HEK293 (cell line): ENCODE measurements at regions not wholly inside any gene's neighbourhood (a gene's known extent, or its start where the extent isn't known, plus 50 kb on each side); places are given as distances from the start of the nearest gene placed in this dataset.

Source experiments
- CTCF ChIA-PET: fragments of 350-600 bp; formaldehyde crosslinking; extraction: SDS; loops from one replicate; lab custom pipeline; 2021; ENCODE audit warnings: antibody characterized with exemption; lab: Yijun Ruan, JAX
- POLR2A ChIA-PET: fragments of 300-600 bp; formaldehyde crosslinking; extraction: SDS; loops from one replicate; lab custom pipeline; 2020; ENCODE audit warnings: antibody characterized with exemption, inconsistent platforms; lab: Yijun Ruan, JAX
- H3K27ac ChIP-seq: fragments of 200-500 bp; sonication (Bioruptor generic); 2 replicates; pipeline ENCODE4 v1.5.1; 2014; ENCODE audit warnings: low read depth, low read length, control low read depth, inconsistent platforms; ENCODE audit errors: extremely low read depth
- H3K36me3 ChIP-seq, 2 experiments: fragments of 200-500 bp in 1 of 2; sonication (Bioruptor generic) in 1 of 2; 1 replicate in 1 of 2; 2 replicates in 1 of 2; pipeline ENCODE4 v1.5.1; 2014 to 2017; ENCODE audit warnings: inconsistent platforms in 2 of 2, low read length in 2 of 2; ENCODE audit not compliant: control insufficient read depth in 2 of 2, insufficient read depth in 1 of 2
- H3K4me1 ChIP-seq: fragments of 200-500 bp; sonication (Bioruptor generic); 2 replicates; pipeline ENCODE4 v1.5.1; 2014; ENCODE audit warnings: mild to moderate bottlenecking, low read length, inconsistent platforms; ENCODE audit not compliant: control insufficient read depth, insufficient read depth
- H3K4me3 ChIP-seq: 2 replicates; pipeline ENCODE4 v1.5.1; 2011; ENCODE audit warnings: low read depth, mild to moderate bottlenecking, control low read depth, low read length, moderate library complexity
- H3K9me3 ChIP-seq: fragments of 200-500 bp; sonication (Bioruptor generic); 2 replicates; pipeline ENCODE4 v1.5.1; 2014; ENCODE audit warnings: low read depth, low read length, inconsistent platforms; ENCODE audit not compliant: control insufficient read depth, insufficient read depth
- GLI2 ChIP-seq: fragments of 450-650 bp; formaldehyde crosslinking; IDR thresholded peaks from 2 replicates; pipeline ENCODE4; 2017; ENCODE audit warnings: missing biosample characterization, missing genetic modification characterization, low read depth, borderline replicate concordance
- KLF7 ChIP-seq: fragments of 450-650 bp; formaldehyde crosslinking; IDR thresholded peaks from 2 replicates; pipeline ENCODE4 v1.5.1; 2016; ENCODE audit warnings: missing biosample characterization, missing genetic modification characterization, borderline replicate concordance
- REST ChIP-seq: fragments of 450-650 bp; formaldehyde crosslinking; IDR thresholded peaks from 2 replicates; pipeline ENCODE4 v1.5.1; 2016; ENCODE audit warnings: missing biosample characterization, missing genetic modification characterization
- SP2 ChIP-seq: fragments of 450-650 bp; formaldehyde crosslinking; IDR thresholded peaks from 2 replicates; pipeline ENCODE4 v1.5.1; 2016; ENCODE audit warnings: missing biosample characterization, missing genetic modification characterization
- SP3 ChIP-seq: fragments of 450-650 bp; formaldehyde crosslinking; IDR thresholded peaks from 2 replicates; pipeline ENCODE4 v1.5.1; 2016; ENCODE audit warnings: missing biosample characterization, missing genetic modification characterization
- ZBTB11 ChIP-seq: fragments of 450-650 bp; formaldehyde crosslinking; conservative IDR thresholded peaks from 2 replicates; pipeline ENCODE4 v1.5.1; 2016; ENCODE audit warnings: low read depth, missing biosample characterization, missing genetic modification characterization
- ZBTB21 ChIP-seq: fragments of 450-650 bp; formaldehyde crosslinking; IDR thresholded peaks from 2 replicates; pipeline ENCODE4 v1.5.1; 2017; ENCODE audit warnings: missing biosample characterization, missing genetic modification characterization
- ZBTB8A ChIP-seq: fragments of 450-650 bp; formaldehyde crosslinking; IDR thresholded peaks from 2 replicates; pipeline ENCODE4 v1.5.1; 2016; ENCODE audit warnings: missing biosample characterization, missing genetic modification characterization
- ZNF140 ChIP-seq: fragments of 450-650 bp; formaldehyde crosslinking; IDR thresholded peaks from 2 replicates; pipeline ENCODE4 v1.5.1; 2016; ENCODE audit warnings: missing biosample characterization, missing genetic modification characterization
- ZNF2 ChIP-seq: fragments of 450-650 bp; formaldehyde crosslinking; IDR thresholded peaks from 2 replicates; pipeline ENCODE4 v1.5.1; 2016; ENCODE audit warnings: missing biosample characterization, missing genetic modification characterization
- ZNF274 ChIP-seq, 2 experiments: fragments of 200-500 bp in 1 of 2; fragments of 450-650 bp in 1 of 2; sonication (Bioruptor generic) in 1 of 2; formaldehyde crosslinking in 1 of 2; IDR thresholded peaks; 2 replicates each; pipeline versions ENCODE4 v1.5.1 to v1.6.1; 2014 to 2016; ENCODE audit warnings: borderline replicate concordance in 1 of 2, inconsistent platforms in 1 of 2, low read length in 1 of 2, missing biosample characterization in 1 of 2, missing genetic modification characterization in 1 of 2
- ZNF292 ChIP-seq: fragments of 450-650 bp; formaldehyde crosslinking; IDR thresholded peaks from 2 replicates; pipeline ENCODE4 v1.5.1; 2016; ENCODE audit warnings: low read depth, missing biosample characterization, missing genetic modification characterization, borderline replicate concordance
- ZNF324 ChIP-seq: fragments of 450-650 bp; formaldehyde crosslinking; IDR thresholded peaks from 2 replicates; pipeline ENCODE4 v1.5.1; 2016; ENCODE audit warnings: missing biosample characterization, missing genetic modification characterization
- ZNF394 ChIP-seq: fragments of 450-650 bp; formaldehyde crosslinking; IDR thresholded peaks from 2 replicates; pipeline ENCODE4 v1.5.1; 2016; ENCODE audit warnings: missing biosample characterization, missing genetic modification characterization, mild to moderate bottlenecking, moderate library complexity, borderline replicate concordance
- ZNF426 ChIP-seq: fragments of 450-650 bp; formaldehyde crosslinking; IDR thresholded peaks from 2 replicates; pipeline ENCODE4 v1.5.1; 2017; ENCODE audit warnings: missing biosample characterization, missing genetic modification characterization, mild to moderate bottlenecking, inconsistent platforms, moderate library complexity
- ZNF433 ChIP-seq: fragments of 450-650 bp; formaldehyde crosslinking; IDR thresholded peaks from 2 replicates; pipeline ENCODE4 v1.5.1; 2016; ENCODE audit warnings: missing biosample characterization, missing genetic modification characterization, low read depth
- ZNF501 ChIP-seq: fragments of 450-650 bp; formaldehyde crosslinking; IDR thresholded peaks from 2 replicates; pipeline ENCODE4 v1.5.1; 2016; ENCODE audit warnings: missing biosample characterization, missing genetic modification characterization
- ZNF510 ChIP-seq: fragments of 450-650 bp; formaldehyde crosslinking; IDR thresholded peaks from 2 replicates; pipeline ENCODE4 v1.5.1; 2018; ENCODE audit warnings: mild to moderate bottlenecking, missing genetic modification characterization, missing biosample characterization; ENCODE audit not compliant: insufficient replicate concordance
- ZNF558 ChIP-seq: fragments of 450-650 bp; formaldehyde crosslinking; IDR thresholded peaks from 2 replicates; pipeline ENCODE4 v1.5.1; 2016; ENCODE audit warnings: missing biosample characterization, missing genetic modification characterization
- ZNF623 ChIP-seq: fragments of 450-650 bp; formaldehyde crosslinking; IDR thresholded peaks from 2 replicates; pipeline ENCODE4 v1.5.1; 2016; ENCODE audit warnings: missing biosample characterization, missing genetic modification characterization
- ZNF629 ChIP-seq: fragments of 450-650 bp; formaldehyde crosslinking; IDR thresholded peaks from 2 replicates; pipeline ENCODE4 v1.5.1; 2017; ENCODE audit warnings: missing biosample characterization, missing genetic modification characterization
- ZNF639 ChIP-seq: fragments of 450-650 bp; formaldehyde crosslinking; IDR thresholded peaks from 2 replicates; pipeline ENCODE4 v1.5.1; 2016; ENCODE audit warnings: missing biosample characterization, missing genetic modification characterization
- ZNF654 ChIP-seq: fragments of 450-650 bp; formaldehyde crosslinking; IDR thresholded peaks from 2 replicates; pipeline ENCODE4 v1.5.1; 2016; ENCODE audit warnings: low read depth, missing biosample characterization, missing genetic modification characterization
- ZNF664 ChIP-seq: fragments of 450-650 bp; formaldehyde crosslinking; IDR thresholded peaks from 2 replicates; pipeline ENCODE4 v1.5.1; 2016; ENCODE audit warnings: missing biosample characterization, missing genetic modification characterization
- ZNF707 ChIP-seq: fragments of 450-650 bp; formaldehyde crosslinking; IDR thresholded peaks from 2 replicates; pipeline ENCODE4 v1.5.1; 2016; ENCODE audit warnings: missing biosample characterization, missing genetic modification characterization
- ZNF777 ChIP-seq: fragments of 450-650 bp; formaldehyde crosslinking; IDR thresholded peaks from 2 replicates; pipeline ENCODE4 v1.5.1; 2017; ENCODE audit warnings: missing biosample characterization, missing genetic modification characterization, borderline replicate concordance
- ZSCAN5A ChIP-seq: fragments of 450-650 bp; formaldehyde crosslinking; IDR thresholded peaks from 2 replicates; pipeline ENCODE4 v1.5.1; 2016; ENCODE audit warnings: missing biosample characterization, missing genetic modification characterization
- ZXDB ChIP-seq: fragments of 450-650 bp; formaldehyde crosslinking; IDR thresholded peaks from 2 replicates; pipeline ENCODE4 v1.5.1; 2016; ENCODE audit warnings: missing biosample characterization, missing genetic modification characterization

- TF ChIP-seq REST (tag by site-specific recombination) (peak; percentile 64; the same call in 1 of the 2 replicates), ZNF510 (peak; percentile 50), ZBTB21 (0 out of 2 replicates have a peak, but pooled peaks have one; percentile 13), ZBTB11 (tag by site-specific recombination) (peak; percentile 84), ZNF433 (0 out of 2 replicates have a peak, but pooled peaks have one; percentile 34), ZNF664 (tag by site-specific recombination) (0 out of 2 replicates have a peak, but pooled peaks have one; percentile 29), ZNF639 (tag by site-specific recombination) (0 out of 2 replicates have a peak, but pooled peaks have one; percentile 23), ZNF292 (tag by site-specific recombination) (0 out of 2 replicates have a peak, but pooled peaks have one; percentile 55), ZNF558 (0 out of 2 replicates have a peak, but pooled peaks have one; percentile 54), ZNF629 (tag by site-specific recombination) (0 out of 2 replicates have a peak, but pooled peaks have one; percentile 36), ZNF654 (tag by site-specific recombination) (peak; percentile 49), ZBTB8A (tag by site-specific recombination) (peak; percentile 73), ZNF501 (tag by site-specific recombination) (0 out of 2 replicates have a peak, but pooled peaks have one; percentile 42), ZNF140 (tag by site-specific recombination) (peak; percentile 44; the same call in 1 of the 2 replicates), GLI2 (tag by site-specific recombination) (peak; percentile 22; the same call in 1 of the 2 replicates), ZXDB (tag by site-specific recombination) (peak; percentile 71), ZNF394 (tag by site-specific recombination) (peak; percentile 93), ZNF426 (tag by site-specific recombination) (peak; percentile 84), ZNF623 (tag by site-specific recombination) (peak; percentile 63; the same call in 1 of the 2 replicates)
These were observed 269.7 kb upstream of the PKP2 start (continued) for GRCh38 chr12:33166260-33166659.

GRCh38 chr12:33156042-33156441 is 259.5 kb upstream of the PKP2 start:
- CTCF ChIA-PET = interaction anchor here (0.6 kb wide), 1 partner anchor 866 kb away, joined by 3 read pairs; the partner anchor contains the start of gene ALG10
- TF ChIP-seq ZSCAN5A (tag by site-specific recombination) (no peak), SP2 (tag by site-specific recombination) (no peak), SP3 (tag by site-specific recombination) (no peak), ZNF274 (IDR thresholded peaks at IDR 0.05; ENCODE audit: low read length) (no peak), ZNF274 (tag by site-specific recombination; IDR thresholded peaks at IDR 0.05; ENCODE audit: borderline replicate concordance) (no peak), KLF7 (no peak), ZNF2 (tag by site-specific recombination) (no peak), ZNF707 (no peak), ZNF777 (tag by site-specific recombination) (no peak), ZNF324 (tag by site-specific recombination) (no peak)

More at GRCh38 chr12:33156042-33156441, 259.5 kb upstream of the PKP2 start:
- no peaks in the 10 kb centered on the region for H3K4me1 ChIP-seq
- H3K36me3 ChIP-seq = no peaks in the 10 kb centered on the region
- POLR2A ChIA-PET = no interaction called here
- no peak overlapping the region for H3K4me3 ChIP-seq
- no peaks in the 10 kb centered on the region for H3K9me3 ChIP-seq
- no peak overlapping the region for H3K27ac ChIP-seq
